IPS-15b (cell line): ENCODE measurements at regions not wholly inside any gene's neighbourhood (a gene's known extent, or its start where the extent isn't known, plus 50 kb on each side); places are given as distances from the start of the nearest gene placed in this dataset.

Experiments
- H3K27me3 ChIP-seq: one replicate; pipeline ENCODE4 v1.6.1; 2013; ENCODE audit warnings: low read length; ENCODE audit not compliant: control insufficient read depth, insufficient read depth
- H3K36me3 ChIP-seq: one replicate; pipeline ENCODE4 v1.6.1; 2013; ENCODE audit warnings: low read length; ENCODE audit not compliant: control insufficient read depth, insufficient read depth
- H3K4me1 ChIP-seq: one replicate; pipeline ENCODE4 v1.6.1; 2013; ENCODE audit warnings: mild to moderate bottlenecking, low read length; ENCODE audit not compliant: control insufficient read depth, insufficient read depth
- H3K4me3 ChIP-seq: one replicate; pipeline ENCODE4 v1.5.1; 2013; ENCODE audit warnings: low read depth, low read length
- H3K9ac ChIP-seq: one replicate; pipeline ENCODE4 v1.6.1; 2013; ENCODE audit warnings: low read depth, mild to moderate bottlenecking, low read length
- H3K9me3 ChIP-seq: one replicate; pipeline ENCODE4 v1.6.1; 2013; ENCODE audit warnings: mild to moderate bottlenecking, low read length; ENCODE audit not compliant: control insufficient read depth, insufficient read depth

DNA sequence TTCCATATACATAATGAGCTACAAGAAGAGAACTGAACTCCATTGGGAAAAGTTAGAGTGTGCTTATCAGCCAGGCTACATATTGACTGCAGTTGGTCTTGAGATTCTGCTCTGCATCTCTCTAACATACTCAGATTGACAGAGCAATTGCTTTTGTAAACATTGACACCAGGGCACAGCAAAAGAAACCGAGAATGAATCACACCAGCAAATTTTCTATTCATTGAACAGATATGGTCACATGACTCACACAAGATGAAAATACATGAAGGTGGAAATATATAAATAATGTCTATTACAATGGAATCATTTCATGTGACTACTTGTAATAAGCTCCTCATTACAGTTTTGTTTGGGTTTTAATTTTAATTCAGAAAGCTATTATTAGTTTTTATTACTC is 691.9 kb upstream of the TMEFF2 start:
- Histone ChIP-seq H3K4me3 (no peak overlapping the region), H3K9me3 (no peaks in the 10 kb centered on the region), H3K9ac (no peak overlapping the region), H3K4me1 (no peaks in the 10 kb centered on the region), H3K36me3 (no peaks in the 10 kb centered on the region), H3K27me3 (no peaks in the 10 kb centered on the region)

DNA sequence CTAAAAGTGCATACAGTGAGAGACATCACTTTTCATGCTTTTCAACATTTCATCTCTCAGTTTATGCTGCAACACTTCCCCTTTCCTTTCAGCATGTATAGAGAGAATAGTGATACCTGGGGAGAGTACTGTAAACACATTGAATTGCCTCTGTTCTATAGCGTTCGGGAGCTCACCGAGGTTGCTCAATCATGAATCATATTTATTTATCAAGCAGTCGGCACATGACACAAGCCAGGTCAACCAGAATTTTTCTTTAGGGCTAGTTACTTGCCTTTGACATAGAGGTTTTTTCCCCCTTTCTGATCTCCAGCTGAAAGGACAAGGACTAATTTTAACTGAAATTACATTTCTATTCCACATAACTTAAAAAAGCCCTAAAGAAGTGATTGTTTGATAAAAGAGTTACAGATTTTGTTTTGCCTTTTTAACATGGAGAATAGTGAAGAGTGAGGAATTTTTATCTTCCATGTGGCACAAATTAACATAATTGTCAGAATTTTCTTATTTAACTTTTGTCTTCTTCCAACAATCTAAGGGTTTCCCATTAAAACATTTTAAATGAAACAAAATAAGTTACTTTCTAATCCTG is 690.9 kb upstream of the TMEFF2 start:
- H3K36me3 ChIP-seq: no peaks in the 10 kb centered on the region
- H3K27me3 ChIP-seq: no peaks in the 10 kb centered on the region
- H3K9ac ChIP-seq: no peak overlapping the region
- H3K9me3 ChIP-seq: no peaks in the 10 kb centered on the region
- H3K4me3 ChIP-seq: no peak overlapping the region
- no peaks in the 10 kb centered on the region for H3K4me1 ChIP-seq

DNA sequence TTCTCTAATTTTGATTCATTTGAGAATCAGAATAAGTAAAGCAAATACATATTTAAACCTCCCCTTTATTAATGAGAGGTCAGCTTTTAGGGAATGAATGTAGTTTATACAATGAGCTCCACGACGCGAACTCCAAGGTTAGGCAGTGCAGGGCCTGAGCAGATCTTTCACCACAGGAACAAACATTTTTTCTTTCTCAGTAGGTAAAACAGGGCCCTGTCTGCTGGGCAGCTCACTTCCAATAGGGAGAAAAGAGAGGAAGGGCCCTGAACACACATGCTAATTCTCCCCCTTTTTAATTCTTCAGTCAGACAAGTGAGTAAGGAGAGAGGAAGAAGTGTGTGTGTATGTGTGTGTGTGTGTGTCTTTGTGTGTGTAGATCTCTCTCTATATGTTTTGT is 682.4 kb upstream of the TMEFF2 start:
- Histone ChIP-seq H3K4me1 (no peaks in the 10 kb centered on the region), H3K9me3 (no peaks in the 10 kb centered on the region), H3K36me3 (no peaks in the 10 kb centered on the region), H3K9ac (no peak overlapping the region), H3K27me3 (no peaks in the 10 kb centered on the region), H3K4me3 (no peak overlapping the region)

DNA sequence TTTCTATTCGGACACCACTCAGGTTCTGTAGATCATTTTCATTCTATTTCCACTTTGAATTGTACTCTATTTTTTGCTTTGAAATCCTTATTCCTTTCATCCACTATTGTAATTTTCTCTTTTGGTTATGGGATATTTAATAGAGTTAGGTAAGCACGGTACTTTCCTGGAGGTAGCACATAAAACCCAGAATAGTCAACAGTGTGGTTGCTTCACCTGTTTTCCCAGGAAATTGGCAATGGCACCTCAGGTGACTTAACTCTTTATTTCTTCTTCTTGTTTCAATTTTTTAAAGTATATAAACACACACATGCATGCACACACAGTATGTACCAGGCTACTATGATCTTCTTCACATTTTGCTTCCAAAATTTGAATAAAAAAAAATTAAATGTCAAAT is 682.0 kb upstream of the TMEFF2 start:
- Histone ChIP-seq H3K4me1 (no peaks in the 10 kb centered on the region), H3K27me3 (no peaks in the 10 kb centered on the region), H3K9ac (no peak overlapping the region), H3K4me3 (no peak overlapping the region), H3K9me3 (no peaks in the 10 kb centered on the region), H3K36me3 (no peaks in the 10 kb centered on the region)

DNA sequence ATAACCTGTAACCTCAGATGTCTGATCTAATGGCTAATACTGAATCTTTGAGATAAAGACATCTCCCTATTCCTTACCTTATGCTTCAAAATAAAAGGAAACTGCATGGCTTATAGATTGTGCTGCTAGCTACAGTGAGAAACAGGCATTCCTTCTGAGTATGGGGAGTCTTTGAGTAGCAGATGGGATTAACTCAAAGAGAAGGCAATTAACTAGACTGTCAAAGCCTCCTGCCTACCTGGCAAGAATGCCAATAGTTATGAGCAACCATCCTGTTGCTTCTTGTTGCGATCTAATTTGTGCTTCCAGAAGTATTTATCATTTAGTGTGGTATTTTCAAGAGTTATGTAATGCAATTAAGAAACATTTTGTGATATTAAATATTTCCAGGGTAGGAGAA is 660.0 kb upstream of the TMEFF2 start:
- H3K4me3 ChIP-seq: no peak overlapping the region
- H3K9ac ChIP-seq: no peak overlapping the region
- no peaks in the 10 kb centered on the region for H3K36me3 ChIP-seq
- H3K27me3 ChIP-seq: no peaks in the 10 kb centered on the region
- H3K4me1 ChIP-seq: no peaks in the 10 kb centered on the region
- no peaks in the 10 kb centered on the region for H3K9me3 ChIP-seq

DNA sequence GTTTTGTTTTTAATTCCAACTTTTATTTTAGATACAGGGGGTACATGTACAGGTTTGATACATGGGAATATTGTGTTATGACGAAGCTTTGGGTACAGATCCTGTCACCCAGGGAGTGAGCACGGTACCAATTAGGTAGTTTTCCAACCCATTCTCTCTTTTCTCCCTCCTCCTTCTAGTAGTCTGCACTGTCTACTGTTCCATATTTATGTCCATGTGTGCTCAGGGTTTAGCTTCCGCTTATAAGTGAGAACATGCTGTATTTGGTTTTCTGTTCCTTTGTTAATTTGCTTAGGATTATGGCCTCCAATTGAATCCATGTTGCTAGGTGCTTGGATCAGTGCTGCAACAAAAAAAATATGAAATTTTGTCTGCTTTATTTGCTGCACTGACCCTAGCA is 659.3 kb upstream of the TMEFF2 start:
- no peaks in the 10 kb centered on the region for H3K27me3 ChIP-seq
- no peaks in the 10 kb centered on the region for H3K36me3 ChIP-seq
- no peaks in the 10 kb centered on the region for H3K9me3 ChIP-seq
- H3K4me1 ChIP-seq: no peaks in the 10 kb centered on the region
- H3K4me3 ChIP-seq: no peak overlapping the region
- no peak overlapping the region for H3K9ac ChIP-seq

DNA sequence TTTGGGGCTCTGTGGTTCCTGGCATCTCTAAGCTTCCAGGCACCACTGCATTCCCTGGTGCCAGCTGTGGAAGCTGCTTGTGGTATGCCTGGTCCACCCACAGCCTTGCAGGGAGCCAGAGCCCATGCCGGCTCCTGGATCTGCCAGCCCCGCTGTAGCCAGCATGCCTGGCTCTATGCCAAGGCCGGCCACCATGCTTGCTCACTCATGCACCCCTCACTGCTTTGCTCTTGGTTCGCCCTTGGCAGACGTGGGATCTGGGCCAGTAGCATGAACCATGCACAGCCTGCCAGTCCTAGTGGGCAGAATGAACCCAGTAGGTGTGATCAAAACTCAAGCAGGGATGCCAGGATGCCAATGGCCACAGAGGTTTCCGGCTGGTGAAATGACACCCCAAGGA is 634.2 kb upstream of the TMEFF2 start:
- H3K36me3 ChIP-seq: no peaks in the 10 kb centered on the region
- H3K9ac ChIP-seq: no peak overlapping the region
- no peak overlapping the region for H3K4me3 ChIP-seq
- H3K27me3 ChIP-seq: no peaks in the 10 kb centered on the region
- H3K9me3 ChIP-seq: no peaks in the 10 kb centered on the region
- no peaks in the 10 kb centered on the region for H3K4me1 ChIP-seq

DNA sequence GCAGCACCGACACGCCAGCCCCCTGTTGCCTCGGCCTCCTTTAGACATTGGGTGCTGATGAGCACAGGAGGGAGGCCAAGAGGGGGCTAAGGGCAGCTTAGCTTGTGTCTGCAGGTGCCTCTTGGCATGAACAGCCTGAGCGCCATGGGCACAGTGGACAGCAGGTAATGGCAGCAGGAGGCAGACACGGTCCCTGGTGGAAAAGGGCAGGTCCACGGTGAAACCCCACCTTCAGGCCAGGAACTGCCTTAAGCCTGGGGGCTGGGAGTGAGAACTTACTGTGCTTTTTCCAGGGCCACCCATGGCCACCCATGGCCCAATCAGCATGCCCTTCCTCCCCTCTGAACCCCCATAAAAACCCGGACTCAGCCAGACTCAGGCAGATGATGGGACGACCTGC is 633.4 kb upstream of the TMEFF2 start:
- no peaks in the 10 kb centered on the region for H3K4me1 ChIP-seq
- no peak overlapping the region for H3K4me3 ChIP-seq
- H3K36me3 ChIP-seq: no peaks in the 10 kb centered on the region

DNA sequence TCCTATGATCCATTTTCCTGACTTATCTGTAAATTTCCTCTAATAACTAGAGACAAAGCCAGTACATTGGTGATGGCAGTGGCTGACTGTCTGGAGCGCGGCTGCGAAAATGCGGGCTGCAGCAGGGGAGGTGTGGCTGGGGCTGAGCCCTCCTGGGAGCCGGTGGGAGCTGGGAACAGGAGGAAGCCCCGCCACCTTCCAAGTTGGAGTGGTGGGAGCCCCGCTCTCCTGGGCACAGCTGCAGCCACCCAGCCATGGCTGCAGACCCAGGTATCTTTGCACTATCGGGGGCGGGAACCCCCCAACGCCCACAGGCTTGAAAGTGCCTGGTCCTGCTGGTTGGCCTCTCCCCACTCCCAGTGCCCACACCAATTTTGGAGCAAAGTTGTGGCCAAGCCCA is 633.0 kb upstream of the TMEFF2 start:
- Histone ChIP-seq H3K9me3 (no peaks in the 10 kb centered on the region), H3K36me3 (no peaks in the 10 kb centered on the region), H3K27me3 (no peaks in the 10 kb centered on the region), H3K4me3 (no peak overlapping the region), H3K9ac (no peak overlapping the region), H3K4me1 (no peaks in the 10 kb centered on the region)

More for the DNA sequence above, 633.4 kb upstream of the TMEFF2 start:
- Histone ChIP-seq H3K9ac (no peak overlapping the region), H3K27me3 (no peaks in the 10 kb centered on the region), H3K9me3 (no peaks in the 10 kb centered on the region)

DNA sequence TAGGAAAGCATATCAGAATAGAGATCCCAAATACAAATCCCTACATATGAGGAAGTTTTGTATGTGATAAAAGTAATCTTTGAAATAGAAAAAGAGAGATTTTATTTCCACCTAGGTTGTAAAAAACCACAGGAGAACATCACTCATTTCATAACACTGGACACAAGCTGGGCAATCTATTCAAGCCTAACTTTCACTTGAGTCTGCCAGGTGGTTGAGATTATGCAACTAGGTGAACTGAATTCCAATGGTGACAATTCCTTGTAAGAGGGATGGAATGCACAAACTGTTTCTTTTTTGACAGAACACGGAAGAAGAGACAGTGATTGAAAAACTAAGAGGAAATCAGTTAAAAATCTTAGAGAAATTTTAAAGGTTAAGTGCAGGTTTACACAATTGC is 619.6 kb upstream of the TMEFF2 start:
- no peaks in the 10 kb centered on the region for H3K4me1 ChIP-seq
- H3K36me3 ChIP-seq: no peaks in the 10 kb centered on the region
- H3K9ac ChIP-seq: no peak overlapping the region
- H3K9me3 ChIP-seq: no peaks in the 10 kb centered on the region
- H3K4me3 ChIP-seq: no peak overlapping the region
- H3K27me3 ChIP-seq: no peaks in the 10 kb centered on the region

DNA sequence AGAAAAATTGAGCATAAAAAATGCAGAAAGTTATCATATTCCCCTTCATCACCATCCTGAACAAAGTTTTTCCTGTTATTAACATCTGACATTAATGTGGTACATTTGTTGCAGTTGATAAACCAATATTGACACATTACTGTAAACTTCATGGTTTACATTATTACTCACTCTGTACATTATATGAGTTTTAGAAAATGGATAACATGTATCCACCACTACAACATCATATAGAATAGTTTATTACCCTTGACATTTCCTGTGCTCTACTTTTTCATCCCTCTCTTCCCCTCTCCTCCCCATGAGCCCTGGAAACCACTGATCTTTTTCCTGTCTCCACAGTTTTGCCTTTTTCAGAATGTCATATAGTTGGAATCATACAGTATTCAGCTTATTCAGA is 618.6 kb upstream of the TMEFF2 start:
- Histone ChIP-seq H3K4me1 (no peaks in the 10 kb centered on the region), H3K4me3 (no peak overlapping the region), H3K9me3 (no peaks in the 10 kb centered on the region), H3K36me3 (no peaks in the 10 kb centered on the region), H3K27me3 (no peaks in the 10 kb centered on the region), H3K9ac (no peak overlapping the region)

DNA sequence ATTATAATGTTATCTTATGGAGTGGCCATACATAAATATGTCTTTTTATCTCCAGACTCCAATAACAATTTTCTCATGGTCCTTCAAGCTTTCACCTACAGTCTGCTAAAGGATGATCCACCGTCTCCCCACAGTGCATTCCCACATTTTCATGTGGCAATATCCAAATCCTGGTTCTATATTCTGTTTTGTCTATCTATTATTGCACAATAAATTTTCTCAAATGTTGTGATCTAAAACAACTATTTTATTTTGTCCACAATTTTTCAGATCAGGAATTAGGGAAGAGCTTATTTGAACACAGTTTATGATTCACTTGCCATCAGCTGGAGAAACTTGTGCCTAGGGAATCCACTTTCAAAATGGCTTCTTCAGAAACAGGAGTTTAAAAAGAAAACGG is 614.4 kb upstream of the TMEFF2 start:
- Histone ChIP-seq H3K4me1 (no peaks in the 10 kb centered on the region), H3K9me3 (no peaks in the 10 kb centered on the region), H3K4me3 (no peak overlapping the region), H3K36me3 (no peaks in the 10 kb centered on the region), H3K27me3 (no peaks in the 10 kb centered on the region), H3K9ac (no peak overlapping the region)

DNA sequence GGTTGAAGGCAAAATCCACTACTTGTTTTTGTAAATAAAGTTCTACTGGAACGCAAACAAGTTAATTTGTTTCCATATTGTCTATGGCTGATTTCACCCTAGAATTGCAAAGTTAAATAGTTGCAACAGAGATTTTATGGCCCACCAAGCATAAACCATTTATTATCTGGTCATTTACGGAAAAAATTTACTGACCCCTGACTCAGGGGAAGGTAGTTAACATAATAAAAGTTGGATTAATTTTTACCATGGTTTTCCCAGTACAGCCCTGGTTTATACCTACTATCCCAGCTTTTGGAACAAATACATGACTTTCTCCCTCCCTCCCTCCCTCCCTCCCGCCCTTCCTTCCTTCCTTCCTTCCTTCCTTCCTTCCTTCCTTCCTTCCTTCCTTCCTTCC is 588.9 kb upstream of the TMEFF2 start:
- H3K36me3 ChIP-seq: no peaks in the 10 kb centered on the region
- no peak overlapping the region for H3K9ac ChIP-seq
- H3K9me3 ChIP-seq: no peaks in the 10 kb centered on the region
- H3K4me3 ChIP-seq: no peak overlapping the region
- no peaks in the 10 kb centered on the region for H3K4me1 ChIP-seq
- no peaks in the 10 kb centered on the region for H3K27me3 ChIP-seq
